ENCODE measurements at regions not wholly inside any gene's neighbourhood (a gene's known extent, or its start where the extent isn't known, plus 50 kb on each side); places are given as distances from the start of the nearest gene placed in this dataset.

DNA sequence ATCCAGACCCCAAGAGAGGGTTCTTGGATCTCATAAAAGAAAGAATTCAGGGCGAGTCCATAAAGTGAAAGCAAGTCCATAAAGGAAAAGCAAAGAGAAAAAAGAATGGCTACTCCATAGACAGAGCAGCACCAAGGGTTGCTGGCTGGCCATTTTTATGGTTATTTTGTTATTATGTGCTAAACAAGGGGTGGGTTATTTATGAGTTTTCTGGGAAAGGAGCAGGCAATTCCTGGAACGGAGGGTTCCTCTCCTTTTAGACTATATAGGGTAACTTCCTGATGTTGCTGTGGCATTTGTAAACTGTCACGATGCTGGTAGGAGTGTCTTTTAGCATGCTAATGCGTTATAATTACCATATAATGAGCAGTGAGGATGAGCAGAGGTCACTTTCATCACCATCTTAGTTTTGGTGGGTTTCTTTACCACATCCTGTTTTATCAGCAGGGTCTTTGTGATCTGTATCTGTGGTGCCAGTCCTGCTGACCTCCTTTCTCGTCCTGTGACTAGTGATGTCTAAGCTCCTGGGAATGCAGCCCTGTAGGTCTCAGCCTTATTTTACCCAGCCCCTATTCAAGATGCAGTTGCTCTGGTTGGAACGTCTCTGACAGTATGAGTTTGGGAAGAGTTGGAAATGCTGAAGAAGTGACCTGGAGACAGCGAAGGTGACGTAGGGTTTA is 100.5 kb downstream of the ZNF664 start:
- no peak for TF ChIP-seq EZH2 (IDR thresholded peaks at IDR 0.05)
- TF ChIP-seq POLR2AphosphoS5 (IDR thresholded peaks at IDR 0.05; ENCODE audit: borderline replicate concordance, low read depth, low read length), result no peak
